Activated B cell treated with CpG ODN at 0.5 μM for 24 hours (primary cell): ENCODE measurements at regions not wholly inside any gene's neighbourhood (a gene's known extent, or its start where the extent isn't known, plus 50 kb on each side); places are given as distances from the start of the nearest gene placed in this dataset.
"Not testable (repeated sequence)": the region's sequence is repeated elsewhere in the genome, so short reads cannot be mapped to it uniquely, and the experiment has no call there.

ENCODE experiments used
- ATAC-seq: fragments of 200-7000 bp; cut with Tn5 transposase; one replicate; pipeline ENCODE4 v1.10.0; 2021; ENCODE audit warnings: low read depth, mild to moderate bottlenecking, moderate library complexity
- CTCF ChIA-PET: fragments of 350-600 bp; sonication (Branson Sonifier 250); formaldehyde crosslinking; loops from one replicate; lab custom pipeline; 2021; ENCODE audit warnings: antibody characterized with exemption; lab: Charles Lee
- POLR2A ChIA-PET: fragments of 350-600 bp; sonication (Branson Sonifier 250); formaldehyde crosslinking; loops from one replicate; lab custom pipeline; 2021; ENCODE audit warnings: antibody characterized with exemption; lab: Charles Lee
- DNase-seq: peaks from one replicate; pipeline ENCODE4 v3.0.0; 2022
- H3K27ac Mint-ChIP-seq: one replicate; pipeline ENCODE4 v1.8.0; 2020; ENCODE audit warnings: mixed read lengths
- H3K27me3 Mint-ChIP-seq: one replicate; pipeline ENCODE4 v1.8.0; 2021; ENCODE audit warnings: mixed read lengths
- H3K36me3 Mint-ChIP-seq: one replicate; pipeline ENCODE4 v1.8.0; 2021; ENCODE audit warnings: low read depth, mixed read lengths
- H3K4me1 Mint-ChIP-seq: one replicate; pipeline ENCODE4 v1.8.0; 2021; ENCODE audit warnings: mixed read lengths
- H3K4me3 Mint-ChIP-seq: one replicate; pipeline ENCODE4 v1.8.0; 2020; ENCODE audit warnings: mild to moderate bottlenecking, mixed read lengths
- H3K9me3 Mint-ChIP-seq: one replicate; pipeline ENCODE4 v1.8.0; 2020; ENCODE audit warnings: mixed read lengths
- intact Hi-C: fragments of 100-400 bp; cut with micrococcal nuclease; formaldehyde crosslinking; loops from one replicate; pipeline ENCODE4 v1.15.1; 2024
- TF ChIP-seq, protein P1 (sequence below): fragments of 200-600 bp; IDR thresholded peaks from one replicate; pipeline ENCODE4 v1.8.0; 2022; ENCODE audit warnings: antibody characterized with exemption, mild to moderate bottlenecking

DNA sequence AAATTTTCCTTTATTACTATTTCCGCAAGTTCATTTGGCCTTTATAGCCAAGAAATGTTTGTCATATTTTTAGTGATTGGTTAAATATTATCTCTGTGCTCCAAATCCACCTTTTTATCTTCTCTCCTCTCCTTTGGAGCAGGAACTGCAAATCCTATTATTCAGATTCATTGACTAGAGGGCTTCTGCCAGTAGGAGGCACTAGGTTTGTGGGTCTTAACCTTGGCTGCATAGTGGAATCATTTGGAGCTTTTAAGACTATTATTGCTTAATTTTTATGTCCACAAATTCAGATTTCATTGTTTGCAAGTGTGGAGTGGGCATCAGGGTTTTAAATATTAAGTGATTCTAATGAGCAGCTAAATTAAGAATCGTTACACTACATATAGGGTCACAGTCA is 75.3 kb upstream of the SYT10 start:
- TF ChIP-seq, protein P1, sequence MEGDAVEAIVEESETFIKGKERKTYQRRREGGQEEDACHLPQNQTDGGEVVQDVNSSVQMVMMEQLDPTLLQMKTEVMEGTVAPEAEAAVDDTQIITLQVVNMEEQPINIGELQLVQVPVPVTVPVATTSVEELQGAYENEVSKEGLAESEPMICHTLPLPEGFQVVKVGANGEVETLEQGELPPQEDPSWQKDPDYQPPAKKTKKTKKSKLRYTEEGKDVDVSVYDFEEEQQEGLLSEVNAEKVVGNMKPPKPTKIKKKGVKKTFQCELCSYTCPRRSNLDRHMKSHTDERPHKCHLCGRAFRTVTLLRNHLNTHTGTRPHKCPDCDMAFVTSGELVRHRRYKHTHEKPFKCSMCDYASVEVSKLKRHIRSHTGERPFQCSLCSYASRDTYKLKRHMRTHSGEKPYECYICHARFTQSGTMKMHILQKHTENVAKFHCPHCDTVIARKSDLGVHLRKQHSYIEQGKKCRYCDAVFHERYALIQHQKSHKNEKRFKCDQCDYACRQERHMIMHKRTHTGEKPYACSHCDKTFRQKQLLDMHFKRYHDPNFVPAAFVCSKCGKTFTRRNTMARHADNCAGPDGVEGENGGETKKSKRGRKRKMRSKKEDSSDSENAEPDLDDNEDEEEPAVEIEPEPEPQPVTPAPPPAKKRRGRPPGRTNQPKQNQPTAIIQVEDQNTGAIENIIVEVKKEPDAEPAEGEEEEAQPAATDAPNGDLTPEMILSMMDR = no peak
- CTCF ChIA-PET = no interaction called here
- Mint-ChIP-seq H3K27ac (no peak overlapping the region), H3K4me3 (no peak overlapping the region), H3K36me3 (no peaks in the 10 kb centered on the region), H3K27me3 (no peaks in the 10 kb centered on the region), H3K4me1 (no peaks in the 10 kb centered on the region), H3K9me3 (peaks cover 5% of the 10 kb centered on the region)
- DNase-seq = no peak
- intact Hi-C loops = no loop called here
- POLR2A ChIA-PET = no interaction called here
- ATAC-seq = no peak

DNA sequence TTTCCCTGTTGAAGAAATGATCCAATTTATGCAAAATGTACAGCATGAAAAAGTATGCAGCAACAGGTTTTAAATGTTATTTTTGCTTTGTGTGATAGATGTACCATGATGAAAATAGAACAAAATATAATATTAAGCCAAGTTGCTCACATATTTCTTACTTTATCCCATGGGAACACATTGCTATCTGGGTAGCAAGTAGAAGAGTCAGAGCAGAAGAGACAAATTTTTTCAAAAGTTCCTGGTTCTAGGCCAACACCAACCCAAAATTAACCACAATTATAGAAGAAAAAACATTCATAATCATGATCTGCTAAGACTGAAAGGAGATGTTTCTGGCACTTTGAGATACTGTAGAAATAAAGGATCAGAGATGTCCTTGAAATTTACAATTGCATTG is 79.9 kb upstream of the SYT10 start:
- Mint-ChIP-seq H3K9me3 (peaks cover 2% of the 10 kb centered on the region), H3K27ac (no peak overlapping the region), H3K4me1 (no peaks in the 10 kb centered on the region), H3K27me3 (no peaks in the 10 kb centered on the region), H3K4me3 (no peak overlapping the region), H3K36me3 (no peaks in the 10 kb centered on the region)
- POLR2A ChIA-PET = no interaction called here
- DNase-seq (no peak), ATAC-seq (no peak)
- CTCF ChIA-PET = no interaction called here
- intact Hi-C loops = no loop called here
- TF ChIP-seq, protein P1 = no peak

DNA sequence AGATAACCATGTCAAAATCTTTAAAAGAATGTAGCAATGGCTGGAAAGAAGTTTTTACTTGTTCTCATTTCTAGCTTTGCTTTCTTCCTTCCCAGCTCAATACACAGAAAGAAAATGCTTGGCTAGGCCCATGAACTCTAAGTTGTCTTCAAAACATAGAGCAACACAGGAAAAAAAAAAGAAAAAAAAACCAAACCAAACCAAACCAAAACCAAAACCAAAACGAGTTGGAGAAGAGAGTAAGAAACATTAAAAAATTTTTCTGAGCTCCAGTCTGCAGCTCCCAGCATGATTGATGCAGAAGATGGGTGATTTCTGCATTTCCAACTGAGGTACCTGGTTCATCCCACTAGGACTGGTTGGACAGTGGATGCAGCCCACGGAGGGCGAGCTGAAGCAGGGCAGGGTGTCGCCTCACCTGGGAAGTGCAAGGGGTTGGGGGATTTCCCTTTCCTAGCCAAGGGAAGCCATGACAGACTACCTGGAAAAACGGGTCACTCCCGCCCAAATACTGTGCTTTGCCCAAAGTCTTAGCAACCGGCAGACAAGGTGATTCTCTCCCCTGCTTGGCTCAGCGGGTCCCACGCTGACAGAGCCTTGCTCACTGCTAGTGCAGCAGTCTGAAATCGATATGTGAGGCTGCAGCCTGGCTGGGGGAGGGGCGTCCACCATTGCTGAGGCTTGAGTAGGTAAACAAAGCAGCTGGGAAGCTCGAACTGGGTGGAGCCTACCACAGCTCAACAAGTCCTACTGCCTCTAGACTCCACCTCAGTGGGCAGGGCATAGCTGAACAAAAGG is 81.1 kb upstream of the SYT10 start:
- H3K4me1 Mint-ChIP-seq, CTCF ChIA-PET, ATAC-seq: not testable (repeated sequence)

DNA sequence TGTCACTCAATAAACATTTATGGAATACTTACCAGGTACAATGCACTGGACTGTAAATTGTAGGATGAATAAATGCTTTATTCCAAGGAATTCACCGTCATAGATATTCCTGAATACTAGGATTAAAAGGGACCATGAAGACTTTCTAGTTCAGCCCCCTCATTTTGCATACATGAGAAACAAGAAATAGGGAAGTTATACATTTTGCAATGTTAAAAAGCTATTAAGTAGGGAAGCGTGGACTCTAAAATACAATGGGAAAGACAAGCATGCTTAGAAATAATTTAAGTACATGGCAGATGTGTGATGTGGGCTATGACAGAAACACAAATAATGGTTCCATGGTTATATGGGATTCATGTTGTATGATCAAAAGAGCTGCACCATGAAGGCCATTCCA is 89.4 kb upstream of the SYT10 start:
- Mint-ChIP-seq H3K27ac (no peak overlapping the region), H3K4me1 (no peaks in the 10 kb centered on the region), H3K9me3 (peaks cover 10% of the 10 kb centered on the region), H3K27me3 (no peaks in the 10 kb centered on the region), H3K4me3 (no peak overlapping the region), H3K36me3 (no peaks in the 10 kb centered on the region)
- TF ChIP-seq, protein P1 = no peak
- POLR2A ChIA-PET = no interaction called here
- intact Hi-C loops = no loop called here
- DNase-seq (no peak), ATAC-seq (no peak)
- CTCF ChIA-PET = no interaction called here

More for the DNA sequence above, 81.1 kb upstream of the SYT10 start:
- H3K36me3 Mint-ChIP-seq, intact Hi-C loops, DNase-seq, H3K27ac Mint-ChIP-seq, POLR2A ChIA-PET, H3K9me3 Mint-ChIP-seq, H3K27me3 Mint-ChIP-seq, H3K4me3 Mint-ChIP-seq: not testable (repeated sequence)

DNA sequence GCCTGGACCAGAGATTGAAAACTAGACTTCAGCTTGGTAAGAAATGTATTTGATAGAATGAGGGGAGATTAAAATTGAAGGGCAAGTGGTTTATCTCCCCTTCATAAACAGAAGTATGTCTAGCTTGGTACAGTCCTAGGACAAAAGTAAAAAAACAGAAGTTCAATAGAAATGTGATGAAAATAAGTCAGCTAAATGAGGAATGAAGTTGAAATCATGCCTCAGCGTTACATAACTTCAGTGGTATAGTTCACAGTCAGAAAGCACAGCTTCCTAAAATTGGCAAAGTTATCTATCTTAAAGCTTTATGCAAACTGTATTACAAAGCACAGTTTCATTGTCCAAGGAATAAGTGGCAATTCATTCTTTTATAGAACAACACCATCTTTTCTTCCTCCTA is 90.2 kb upstream of the SYT10 start:
- no peak for ATAC-seq
- no peak overlapping the region for H3K4me3 Mint-ChIP-seq
- intact Hi-C loops = no loop called here
- H3K36me3 Mint-ChIP-seq = no peaks in the 10 kb centered on the region
- TF ChIP-seq, protein P1 = no peak
- peaks cover 10% of the 10 kb centered on the region for H3K9me3 Mint-ChIP-seq
- ChIA-PET POLR2A (no interaction called here), CTCF (no interaction called here)
- no peaks in the 10 kb centered on the region for H3K4me1 Mint-ChIP-seq
- H3K27ac Mint-ChIP-seq = no peak overlapping the region
- no peak for DNase-seq
- no peaks in the 10 kb centered on the region for H3K27me3 Mint-ChIP-seq

DNA sequence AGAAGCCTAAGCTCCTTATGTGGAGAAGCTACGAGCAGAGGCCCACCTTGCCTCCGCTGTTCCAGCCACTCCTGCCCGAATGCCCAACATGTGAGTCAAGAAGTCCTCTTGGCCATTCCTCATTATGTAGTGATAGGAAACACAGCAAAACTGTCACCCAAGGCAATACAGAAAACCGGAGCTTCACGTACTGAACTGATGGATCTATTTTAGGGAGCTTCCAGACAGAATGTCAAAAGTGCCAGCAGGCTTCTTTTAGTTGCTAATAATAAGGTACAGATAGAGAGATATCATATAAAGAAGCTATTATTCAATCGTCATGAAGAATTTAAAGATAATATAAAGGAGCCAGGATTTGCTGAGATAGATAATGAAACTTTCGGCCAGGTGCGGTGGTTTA is 91.6 kb upstream of the SYT10 start:
- H3K4me1 Mint-ChIP-seq = no peaks in the 10 kb centered on the region
- TF ChIP-seq, protein P1 = no peak
- ChIA-PET POLR2A (no interaction called here), CTCF (no interaction called here)
- H3K4me3 Mint-ChIP-seq = no peak overlapping the region
- ATAC-seq (no peak), DNase-seq (no peak)
- peaks cover 2% of the 10 kb centered on the region for H3K9me3 Mint-ChIP-seq
- no peak overlapping the region for H3K27ac Mint-ChIP-seq
- intact Hi-C loops = no loop called here
- no peaks in the 10 kb centered on the region for H3K36me3 Mint-ChIP-seq
- H3K27me3 Mint-ChIP-seq = no peaks in the 10 kb centered on the region
